GM21528 (cell line): ENCODE measurements at regions not wholly inside any gene's neighbourhood (a gene's known extent, or its start where the extent isn't known, plus 50 kb on each side); places are given as distances from the start of the nearest gene placed in this dataset.

Experiments
- ATAC-seq: cut with Tn5 transposase; IDR thresholded peaks from one replicate; pipeline ENCODE4 v1.9.1; 2021; ENCODE audit warnings: mild to moderate bottlenecking, moderate library complexity; ENCODE audit not compliant: unreplicated experiment, low FRiP score

DNA sequence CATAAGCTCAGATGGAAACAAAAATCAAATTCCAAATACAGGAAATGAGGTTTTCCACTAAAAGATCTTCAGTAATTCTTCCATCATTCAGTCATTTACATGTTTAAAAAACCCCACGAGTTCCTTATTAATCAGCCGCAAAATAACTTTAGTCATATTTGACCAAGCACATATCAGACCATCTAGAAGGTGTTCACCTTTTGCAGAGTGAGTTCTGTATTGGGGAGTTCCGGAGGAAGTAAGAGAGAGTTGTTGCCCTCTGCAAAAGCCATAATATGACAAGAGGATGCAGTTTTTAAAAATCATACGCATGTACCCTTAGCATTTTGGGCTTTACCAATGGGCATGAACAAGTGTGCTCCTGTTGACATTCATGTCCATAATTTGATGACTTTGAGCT is 61.6 kb downstream of the CCR1 start:
- no peak for ATAC-seq

DNA sequence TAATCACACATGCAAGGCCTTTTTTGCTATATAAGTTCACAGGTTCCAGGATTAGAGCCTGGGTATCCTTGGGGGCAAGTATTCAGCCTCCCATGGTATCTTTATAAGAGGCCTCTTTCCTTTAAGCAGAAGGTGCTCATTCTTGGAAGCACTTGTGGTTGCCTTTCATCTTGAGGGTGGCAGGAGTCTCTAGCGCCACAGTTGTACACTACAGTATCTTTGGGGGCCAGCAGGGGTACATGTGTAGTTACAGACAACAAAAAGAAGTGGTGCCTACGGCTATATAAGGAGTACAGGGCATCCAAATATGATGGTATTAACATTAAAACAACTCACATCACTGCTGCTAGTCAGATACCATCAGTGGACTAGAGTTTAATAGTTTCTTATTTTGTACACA is 62.1 kb downstream of the CCR1 start:
- ATAC-seq: no peak

DNA sequence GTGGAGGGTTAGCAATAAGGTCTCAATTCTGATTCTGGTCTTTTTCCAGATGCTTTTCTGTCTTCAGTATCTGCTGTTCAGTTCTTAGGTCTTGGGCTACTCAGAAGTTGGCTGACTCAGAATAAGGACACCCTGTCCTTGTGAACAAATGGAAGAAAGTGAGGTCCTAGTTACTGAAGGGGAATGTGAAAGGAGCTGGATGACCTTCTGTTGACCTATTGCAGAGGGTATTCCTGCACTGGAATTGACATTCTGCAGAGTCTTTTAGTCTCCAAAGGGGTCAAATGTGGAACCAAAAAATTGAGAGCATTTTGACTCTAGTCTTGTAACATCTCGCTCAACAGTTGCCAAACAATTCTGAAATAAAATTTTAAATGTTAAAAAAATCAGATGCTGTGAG is 63.0 kb downstream of the CCR1 start:
- no peak for ATAC-seq

DNA sequence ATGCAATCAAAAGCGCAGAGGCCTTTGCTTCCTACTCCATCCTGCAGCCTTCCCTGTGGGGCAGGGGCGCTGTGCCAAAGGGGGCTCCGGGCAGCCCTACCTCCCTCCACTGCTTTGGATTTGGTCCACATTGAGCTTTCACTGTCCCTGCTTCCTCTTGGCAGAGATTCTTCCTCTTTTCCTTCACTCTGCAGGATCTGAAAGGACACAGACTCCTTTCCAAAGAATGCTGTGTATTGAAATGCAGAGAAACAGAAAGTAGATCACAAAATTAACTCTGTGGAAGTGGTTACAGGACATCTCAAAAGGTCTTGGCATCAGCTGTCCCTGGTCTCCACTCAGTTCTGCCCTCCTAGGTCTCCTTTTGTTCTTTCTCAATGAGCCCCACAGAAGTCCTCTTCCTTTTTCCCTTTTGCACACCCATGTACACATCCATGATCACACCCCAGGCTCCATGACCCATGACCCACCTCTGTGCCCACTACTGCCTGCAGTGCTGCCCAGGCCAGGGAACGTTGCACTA is 64.1 kb downstream of the CCR1 start:
- no peak for ATAC-seq

DNA sequence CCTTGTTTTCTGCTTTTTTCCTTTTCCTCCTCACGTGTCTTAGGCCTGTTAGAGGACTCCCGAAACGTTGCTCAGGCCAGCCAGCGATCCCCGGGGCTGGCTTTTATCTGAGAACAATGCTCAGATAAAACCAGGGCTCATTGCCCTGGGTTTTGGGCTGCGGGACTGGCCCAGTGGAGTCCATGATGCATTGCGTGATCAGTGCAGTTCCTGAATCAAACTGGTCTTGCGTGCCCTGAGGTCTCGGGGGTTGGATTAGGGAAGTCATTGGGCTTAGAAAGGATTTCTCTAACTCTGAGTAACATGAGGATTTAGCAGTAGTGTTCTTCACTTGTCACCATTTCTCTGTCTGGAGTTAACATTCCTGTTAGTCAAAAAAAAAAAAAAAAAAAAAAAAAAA is 66.3 kb downstream of the CCR1 start:
- no peak for ATAC-seq

DNA sequence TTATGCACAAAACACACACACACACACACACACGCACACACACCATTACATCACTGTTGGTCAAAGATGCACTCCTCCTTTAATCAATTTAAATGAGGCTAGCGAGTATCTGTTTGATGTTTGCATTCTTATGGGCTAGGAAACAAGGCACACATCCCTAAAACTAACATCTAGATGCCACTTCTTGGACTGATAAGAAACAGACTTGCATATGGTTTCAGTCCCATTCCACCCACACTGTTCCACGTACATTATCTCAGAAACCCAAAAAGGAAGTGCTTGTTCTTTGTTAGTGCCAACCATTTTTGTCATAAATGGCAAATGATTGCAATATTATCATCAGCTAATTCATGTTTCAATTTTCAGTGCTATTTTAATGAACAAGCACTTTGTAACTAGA is 69.5 kb downstream of the CCR1 start:
- ATAC-seq: no peak

DNA sequence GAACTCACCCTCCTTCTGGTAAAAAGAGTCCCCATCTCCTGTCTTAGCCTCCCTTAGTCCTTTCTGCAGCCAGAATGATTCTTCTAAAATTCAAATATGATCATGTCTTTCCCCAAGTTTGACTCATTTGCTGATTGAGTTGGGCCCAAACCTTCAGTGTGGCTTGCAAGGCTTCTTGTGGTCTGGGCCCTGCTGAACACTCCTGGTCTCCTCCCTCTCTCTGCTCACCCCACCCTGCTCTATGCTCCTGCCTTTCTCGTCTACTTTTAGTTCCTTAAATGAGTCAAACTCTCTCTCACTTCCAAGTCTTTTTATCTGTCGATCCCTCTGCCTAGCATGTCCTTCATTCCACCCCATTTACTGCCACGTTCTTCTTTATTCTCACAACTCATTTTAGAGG is 72.6 kb downstream of the CCR1 start:
- no peak for ATAC-seq

DNA sequence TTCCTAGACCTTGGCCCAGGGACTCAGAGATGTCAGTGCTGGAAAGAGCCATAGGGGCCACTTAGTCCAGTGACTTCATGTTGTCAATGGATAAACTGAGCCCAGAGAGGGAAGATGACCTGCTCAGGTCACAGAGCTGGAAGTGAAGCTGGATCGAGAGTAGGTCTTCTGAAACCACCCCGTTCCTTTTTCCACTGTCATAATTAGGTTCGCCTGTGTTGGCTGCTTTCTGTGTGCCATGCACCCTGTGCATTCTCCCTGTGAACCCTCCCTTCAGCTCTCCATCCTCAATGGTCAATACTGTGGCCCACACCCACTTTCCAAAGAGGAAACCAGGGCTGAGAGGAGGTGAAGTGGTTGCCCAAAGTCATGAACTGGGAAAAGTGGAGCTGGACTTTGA is 74.8 kb downstream of the CCR1 start:
- ATAC-seq: no peak

DNA sequence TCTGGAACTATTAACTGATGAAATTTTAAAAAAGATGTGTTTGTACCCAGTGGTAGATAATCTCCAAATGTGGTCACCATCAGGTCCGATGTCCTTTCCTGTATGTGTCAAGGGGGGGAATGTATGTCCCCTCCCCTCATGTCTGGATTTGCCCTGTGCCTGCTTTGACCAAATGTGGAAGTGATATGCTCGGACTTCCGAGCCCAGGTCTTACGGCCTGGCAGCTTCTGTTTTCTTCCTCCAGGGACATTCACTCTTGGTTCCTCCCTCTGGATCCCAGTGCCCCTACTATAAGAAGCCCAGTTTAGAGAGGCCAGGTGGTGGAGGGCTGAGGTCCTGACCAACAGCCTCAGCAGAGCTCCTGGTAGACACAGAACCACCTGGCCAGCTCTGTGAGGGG is 75.5 kb downstream of the CCR1 start:
- no peak for ATAC-seq

DNA sequence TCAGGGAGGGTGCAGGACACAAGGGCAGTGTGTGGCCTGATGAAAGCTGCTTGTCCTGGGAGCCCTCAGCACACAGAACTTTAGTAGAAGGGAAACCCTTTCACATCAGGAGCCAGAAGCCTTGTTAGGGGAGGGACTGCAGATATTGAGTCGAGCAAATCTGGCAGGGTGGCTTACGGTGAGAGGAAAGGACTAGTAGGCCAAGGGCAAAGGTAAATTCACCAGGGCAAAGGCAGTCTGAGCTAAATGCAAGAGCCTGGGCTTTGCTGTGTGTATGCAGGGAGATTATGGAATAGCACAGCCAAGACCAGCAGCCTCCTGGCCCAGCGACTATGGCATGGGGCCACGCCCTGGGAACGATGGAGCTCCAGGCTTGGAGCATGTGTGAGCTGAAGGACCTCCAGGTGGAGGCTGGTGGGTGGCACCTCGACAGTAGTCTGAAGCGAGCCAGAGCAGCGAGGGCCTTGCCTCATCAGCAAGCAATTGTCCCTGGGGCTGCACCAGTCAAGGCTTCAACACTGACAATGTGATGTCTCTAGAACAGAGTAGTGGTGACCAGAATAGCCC is 76.1 kb downstream of the CCR1 start:
- no peak for ATAC-seq

DNA sequence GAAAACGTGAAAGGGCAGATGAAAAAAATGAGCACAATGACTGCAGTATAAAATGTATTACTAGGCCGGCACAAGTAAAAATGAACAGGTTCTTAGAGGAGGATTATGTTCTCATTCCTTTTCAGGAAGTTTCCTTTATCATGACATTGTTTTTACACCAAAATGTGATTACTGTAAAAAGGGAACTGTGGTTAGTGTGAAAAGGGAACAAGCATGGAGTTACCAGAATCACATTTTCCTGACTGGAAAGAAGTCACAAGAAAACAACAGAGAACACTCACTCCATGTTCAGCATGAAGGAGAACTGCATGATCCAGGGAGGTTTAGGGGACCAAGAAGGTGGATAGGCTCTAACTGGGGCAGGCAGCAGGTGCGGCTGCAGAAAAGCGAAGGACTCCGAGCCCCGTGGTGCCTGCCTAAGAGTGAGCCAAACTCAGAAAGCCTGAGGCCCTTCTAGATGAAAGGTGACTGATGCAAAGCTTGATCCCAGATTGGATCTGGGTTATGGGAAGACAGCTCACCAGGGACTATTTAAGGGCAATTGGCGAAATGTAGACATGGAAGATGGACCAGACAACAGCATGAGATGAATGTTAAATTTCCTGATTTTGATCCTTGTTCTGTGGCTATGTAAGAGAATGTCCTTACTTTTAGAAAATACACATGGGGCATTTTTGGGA is 77.3 kb downstream of the CCR1 start:
- ATAC-seq: no peak

DNA sequence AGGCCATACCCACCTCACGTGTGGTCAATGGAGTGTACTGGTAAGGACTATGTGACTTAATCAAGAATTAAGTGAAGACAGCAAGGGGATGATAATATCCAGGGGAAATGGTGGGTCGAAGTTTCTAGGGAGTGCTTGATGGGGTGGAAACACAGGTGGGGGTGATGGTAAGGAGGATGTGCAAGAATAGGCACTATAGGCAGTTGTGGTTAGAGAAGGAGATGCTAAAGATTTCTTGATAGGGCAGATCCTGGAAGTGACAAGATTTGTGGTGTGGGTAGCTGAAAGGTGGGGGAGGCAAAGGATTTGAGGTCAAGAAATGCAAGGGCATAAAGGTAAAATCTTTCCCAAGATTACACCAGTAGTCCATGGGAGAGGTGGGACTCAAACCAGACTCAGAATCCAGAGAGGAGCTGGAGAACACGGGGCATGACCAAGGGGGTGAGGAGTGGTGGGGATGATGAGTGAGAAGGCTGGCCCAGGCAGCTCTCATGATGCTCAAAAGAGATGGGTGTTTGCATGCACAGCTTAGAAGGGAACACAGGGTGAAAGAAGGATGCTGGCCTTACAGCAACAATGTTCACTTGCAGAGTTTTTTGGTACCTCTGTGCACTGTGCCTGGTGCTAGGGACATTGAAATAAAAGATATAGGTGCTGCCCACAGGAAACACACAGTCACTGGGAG is 78.4 kb downstream of the CCR1 start:
- ATAC-seq: no peak

DNA sequence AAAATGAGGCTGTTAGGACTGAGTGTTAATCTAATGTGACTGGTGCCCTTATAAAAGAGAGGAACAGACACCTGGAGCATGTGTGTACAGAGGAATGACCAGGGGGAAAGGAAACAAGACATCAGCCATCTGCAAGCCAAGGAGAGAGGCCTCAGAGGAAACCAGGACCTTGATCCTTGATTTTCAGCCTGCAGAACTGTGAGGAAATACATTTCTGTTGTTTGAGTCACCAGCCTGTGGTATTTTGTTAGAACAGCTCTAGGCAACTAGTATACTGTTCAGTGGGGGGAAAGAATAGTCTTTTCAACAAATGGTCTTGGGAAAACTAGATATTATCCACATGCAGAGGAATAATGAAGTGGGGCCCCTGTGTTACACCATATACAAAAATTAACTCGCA is 80.6 kb downstream of the CCR1 start:
- ATAC-seq: no peak

DNA sequence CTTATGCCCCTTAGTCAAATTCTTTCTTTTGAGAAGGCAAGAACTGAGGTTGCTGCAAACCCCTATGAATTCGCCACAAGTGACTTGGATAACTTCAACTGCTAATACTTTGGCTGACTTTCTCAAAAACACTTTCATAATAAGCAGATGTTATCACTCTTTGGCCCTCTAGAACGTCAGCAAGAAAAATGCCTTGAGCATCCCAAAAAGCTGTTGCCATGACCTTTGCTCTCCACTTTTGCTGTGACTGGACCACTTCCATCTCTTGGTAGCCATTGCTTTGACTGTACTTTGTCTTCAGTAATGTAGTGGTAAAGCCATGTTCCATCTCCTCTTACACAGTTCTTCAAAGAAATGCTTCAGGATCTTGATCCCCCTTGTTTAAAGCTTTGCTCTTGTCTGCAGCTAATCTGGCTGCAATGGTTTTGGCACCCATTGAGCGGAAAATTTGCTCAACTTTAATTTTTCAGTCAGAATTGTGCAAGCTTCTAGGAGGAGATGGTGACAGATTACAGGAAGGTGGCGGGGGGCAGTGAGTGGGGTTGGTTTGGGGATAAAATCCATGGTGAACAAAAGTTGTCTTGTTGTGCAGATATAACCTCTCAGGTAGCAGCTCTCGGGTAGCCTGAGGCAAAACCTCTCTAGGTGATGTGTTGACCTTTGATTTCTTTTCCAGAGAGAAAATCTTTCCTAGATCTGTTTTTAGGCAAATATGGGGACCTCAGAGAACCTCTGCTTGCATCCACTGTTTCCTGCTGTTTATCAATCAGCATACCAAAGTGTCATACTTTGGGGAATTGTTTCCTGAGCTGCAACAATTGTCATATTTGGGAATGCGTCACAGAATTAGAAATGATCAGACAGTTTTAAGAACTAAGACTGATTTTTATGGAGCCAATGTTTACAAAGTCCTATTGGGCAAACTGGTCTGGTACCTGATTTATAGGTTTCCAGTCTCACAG is 83.6 kb downstream of the CCR1 start:
- no peak for ATAC-seq

DNA sequence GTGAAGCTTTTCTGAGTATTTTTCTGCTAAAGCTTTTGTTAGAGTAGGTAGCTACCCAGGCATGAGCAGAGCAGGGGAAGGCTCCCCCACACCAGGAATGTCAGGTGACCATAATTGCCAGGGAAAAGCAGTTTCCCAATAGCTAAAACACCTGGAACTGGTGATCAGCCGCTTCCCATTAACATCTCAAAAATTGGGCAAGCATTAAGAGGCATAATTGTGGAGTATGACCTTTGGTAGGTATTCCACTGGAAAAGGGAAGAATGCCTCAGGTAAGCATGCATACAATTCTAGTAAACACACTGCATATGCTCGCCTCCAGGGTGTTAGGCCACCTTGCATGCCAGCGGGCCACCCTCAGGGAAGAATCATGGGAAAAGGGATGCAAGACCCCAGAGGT is 84.5 kb downstream of the CCR1 start:
- ATAC-seq: no peak

DNA sequence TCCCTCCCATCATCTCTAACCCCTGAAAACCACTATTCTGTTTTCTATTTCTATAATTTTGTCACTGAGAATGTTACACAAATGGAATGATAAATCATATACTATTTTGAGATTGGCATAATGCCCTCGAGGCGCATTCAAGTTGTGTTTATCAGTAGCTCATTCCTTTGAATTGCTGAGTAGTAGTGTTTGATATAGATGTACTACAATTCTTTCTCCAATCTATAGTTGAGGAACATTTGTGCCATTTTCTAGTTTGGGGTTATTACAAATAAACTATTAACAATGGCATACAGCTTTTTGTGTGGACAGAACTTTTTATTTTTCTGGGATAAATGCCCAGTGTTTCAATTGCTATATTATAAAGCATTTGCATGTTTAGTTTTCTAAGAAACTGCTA is 86.0 kb downstream of the CCR1 start:
- no peak for ATAC-seq

DNA sequence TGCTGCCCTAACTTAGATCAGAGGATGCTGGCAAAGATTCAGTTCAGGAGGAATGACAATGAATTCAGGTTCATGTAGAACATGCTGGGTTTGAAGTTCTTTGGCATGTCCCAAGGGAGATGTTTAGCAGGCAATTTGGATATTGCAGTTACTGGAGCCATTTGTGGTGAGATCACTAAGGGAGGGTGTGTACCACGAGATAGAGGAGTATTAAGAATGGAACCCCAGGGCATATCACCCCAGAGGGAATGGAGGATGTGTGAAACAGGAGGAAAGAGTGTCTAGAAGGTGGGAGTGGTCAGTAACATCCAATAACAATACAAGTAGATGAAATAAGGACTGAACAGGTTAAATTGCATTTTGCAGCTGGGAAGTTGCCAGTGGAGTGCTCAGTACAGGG is 87.1 kb downstream of the CCR1 start:
- ATAC-seq: no peak

DNA sequence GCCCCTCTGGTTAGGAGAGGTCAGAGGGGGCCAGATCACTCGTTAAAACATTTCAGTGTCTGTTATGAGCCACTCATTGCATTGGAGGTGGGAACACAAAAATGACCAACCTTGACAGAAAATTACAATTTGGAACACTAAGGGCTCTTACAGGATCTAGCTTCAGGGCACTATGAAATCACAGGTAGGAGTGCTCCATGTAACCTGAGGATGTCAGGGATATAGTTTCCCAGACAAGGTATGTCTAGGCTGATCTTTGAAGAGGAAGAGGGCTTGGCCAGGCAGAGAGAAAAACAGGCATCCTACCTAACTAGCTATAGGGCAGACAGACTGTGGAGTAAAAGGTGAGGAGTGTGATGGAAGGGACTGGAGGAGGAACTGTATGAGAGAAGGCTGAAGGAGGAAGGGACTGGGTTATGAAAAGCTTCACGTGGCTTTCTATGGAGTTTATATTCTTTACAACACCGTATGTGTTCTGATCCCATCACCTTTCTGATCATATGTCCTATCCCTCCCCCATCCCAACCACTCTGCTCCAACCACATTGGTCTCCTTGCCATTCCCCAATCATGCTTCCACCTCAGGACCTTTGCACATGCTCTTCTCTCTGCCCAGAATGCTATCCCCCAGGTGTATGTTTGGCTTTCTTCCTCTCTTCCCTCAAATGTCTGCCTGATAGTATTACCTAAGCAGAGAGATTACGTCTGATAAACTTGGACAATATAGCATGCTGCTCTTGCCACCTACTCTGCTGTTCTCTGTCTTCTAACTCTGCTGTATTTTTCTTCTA is 88.2 kb downstream of the CCR1 start:
- ATAC-seq: no peak

DNA sequence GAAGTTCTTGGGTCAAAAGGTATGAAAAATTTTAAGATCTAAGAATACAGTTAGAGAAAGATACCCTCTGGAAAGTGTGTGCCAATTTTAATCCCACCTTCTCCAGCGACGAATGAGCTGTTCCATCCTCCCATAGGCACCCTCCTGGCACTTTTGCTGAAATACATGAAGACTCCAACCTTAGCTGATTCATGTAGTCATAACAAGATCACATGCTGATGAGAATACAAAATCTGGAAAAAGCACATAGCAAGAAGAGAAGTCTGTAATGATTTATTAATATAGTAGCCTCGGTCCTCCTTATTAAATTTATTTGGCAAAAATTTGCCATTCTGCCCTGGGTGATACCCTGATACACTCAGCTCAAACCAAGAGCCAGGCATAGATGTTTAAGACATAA is 88.9 kb downstream of the CCR1 start:
- ATAC-seq: no peak

DNA sequence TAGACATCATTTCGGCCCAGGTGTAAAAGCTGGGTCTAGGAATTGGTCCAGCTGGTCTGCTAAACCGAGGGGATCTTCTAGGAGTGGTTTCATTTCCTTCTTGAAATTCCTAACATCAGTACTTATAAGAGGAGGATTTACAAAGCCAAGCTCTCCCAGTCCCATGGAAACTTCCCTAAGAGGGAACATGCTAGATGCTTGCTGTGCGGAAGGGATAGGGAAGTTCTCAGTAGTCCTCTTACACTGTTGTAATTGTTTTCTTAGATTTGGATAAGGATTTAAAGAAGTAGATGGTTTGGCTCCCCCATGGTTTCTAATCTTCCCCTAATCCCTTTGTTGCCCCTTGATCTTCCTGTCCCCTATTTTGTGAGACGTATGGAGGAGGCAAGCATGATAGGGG is 89.7 kb upstream of the XCR1 start:
- no peak for ATAC-seq
